GM12891 (cell line): ENCODE measurements at regions not wholly inside any gene's neighbourhood (a gene's known extent, or its start where the extent isn't known, plus 50 kb on each side); places are given as distances from the start of the nearest gene placed in this dataset.
"Not testable (repeated sequence)": the region's sequence is repeated elsewhere in the genome, so short reads cannot be mapped to it uniquely, and the experiment has no call there.

ENCODE experiments used
- DNase-seq: peaks from one replicate; pipeline ENCODE4 v3.0.0; 2011; ENCODE audit warnings: low spot score; ENCODE audit not compliant: insufficient read length
- FAIRE-seq: peaks from 2 replicates; lab custom pipeline; 2011; peaks lifted over from hg19 to GRCh38; lab: Jason Lieb, UNC
- PAX5 ChIP-seq: IDR thresholded peaks from 2 replicates; pipeline ENCODE4 v1.6.1; 2011; ENCODE audit warnings: low read length, moderate library complexity, mild to moderate bottlenecking; ENCODE audit not compliant: insufficient read depth, severe bottlenecking
- POLR2A ChIP-seq: IDR thresholded peaks from 2 replicates; pipeline ENCODE4 v1.6.1; 2011; ENCODE audit warnings: low read depth, low read length, control low read depth
- POLR2AphosphoS5 ChIP-seq: IDR thresholded peaks from 2 replicates; pipeline ENCODE4 v1.6.1; 2011; ENCODE audit warnings: low read depth, low read length, control low read depth
- POU2F2 ChIP-seq: IDR thresholded peaks from 2 replicates; pipeline ENCODE4 v1.6.1; 2011; ENCODE audit warnings: low read depth, mild to moderate bottlenecking, control low read depth, low read length, moderate library complexity
- SPI1 ChIP-seq: IDR thresholded peaks from 2 replicates; pipeline ENCODE4 v1.6.1; 2011; ENCODE audit warnings: low read depth, low read length, control low read depth
- TAF1 ChIP-seq: IDR thresholded peaks from 2 replicates; pipeline ENCODE4 v1.6.1; 2011; ENCODE audit warnings: low read depth, low read length, control low read depth

- TF ChIP-seq POU2F2 (no peak), SPI1 (no peak), TAF1 (no peak), POLR2AphosphoS5 (no peak), PAX5 (no peak), POLR2A (no peak)
- peak; percentile 31 for FAIRE-seq
- DNase-seq, result no peak
Measured at GRCh38 chr13:40048551-40048950, 393.1 kb downstream of the COG6 start.

- FAIRE-seq (no peak), DNase-seq (no peak)
- no peak for TF ChIP-seq POLR2A
- no peak for TF ChIP-seq SPI1
- no peak for TF ChIP-seq PAX5
- no peak for TF ChIP-seq TAF1
- TF ChIP-seq POU2F2, result no peak
- TF ChIP-seq POLR2AphosphoS5, result no peak
Measured at GRCh38 chr13:40052954-40053353, 397.5 kb downstream of the COG6 start.

- peak; percentile 57 for FAIRE-seq
- TF ChIP-seq SPI1 (no peak), PAX5 (no peak), TAF1 (no peak), POU2F2 (no peak), POLR2AphosphoS5 (no peak), POLR2A (no peak)
- no peak for DNase-seq
Measured at GRCh38 chr13:40053401-40053800, 397.9 kb downstream of the COG6 start.

- DNase-seq, result not testable (repeated sequence)
- peak; percentile 87 for FAIRE-seq
Measured at GRCh38 chr13:40054422-40054821, 399.0 kb downstream of the COG6 start.

- TF ChIP-seq POLR2AphosphoS5 (no peak), PAX5 (no peak), SPI1 (no peak), POU2F2 (no peak), TAF1 (no peak), POLR2A (no peak)
- FAIRE-seq (no peak), DNase-seq (no peak)
Measured at GRCh38 chr13:40056898-40057619, 401.6 kb downstream of the COG6 start.

- FAIRE-seq (peak; percentile 43), DNase-seq (no peak)
- TF ChIP-seq POU2F2 (no peak), POLR2A (no peak), PAX5 (no peak), TAF1 (no peak), SPI1 (no peak), POLR2AphosphoS5 (no peak)
Measured at GRCh38 chr13:40058757-40059236, 403.3 kb downstream of the COG6 start.

- DNase-seq, result no peak
- TF ChIP-seq SPI1 (no peak), PAX5 (no peak), POU2F2 (no peak), POLR2A (no peak), TAF1 (no peak)
- FAIRE-seq, result no peak
Measured at GRCh38 chr13:40059540-40060232, 404.2 kb downstream of the COG6 start.

- FAIRE-seq (peak; percentile 60), DNase-seq (no peak)
- TF ChIP-seq POLR2A (no peak), SPI1 (no peak), PAX5 (no peak), POU2F2 (0 out of 2 replicates have a peak, but pooled peaks have one; percentile 12)
Measured at GRCh38 chr13:40060296-40061007, 405.0 kb downstream of the COG6 start.
